NCI-H2081 (cell line): ENCODE measurements at regions not wholly inside any gene's neighbourhood (a gene's known extent, or its start where the extent isn't known, plus 50 kb on each side); places are given as distances from the start of the nearest gene placed in this dataset.

ENCODE experiments used
- DNase-seq, 2 experiments: peaks; one replicate each; lab custom pipeline; 2025; lab: John Stamatoyannopoulos, UW

DNA sequence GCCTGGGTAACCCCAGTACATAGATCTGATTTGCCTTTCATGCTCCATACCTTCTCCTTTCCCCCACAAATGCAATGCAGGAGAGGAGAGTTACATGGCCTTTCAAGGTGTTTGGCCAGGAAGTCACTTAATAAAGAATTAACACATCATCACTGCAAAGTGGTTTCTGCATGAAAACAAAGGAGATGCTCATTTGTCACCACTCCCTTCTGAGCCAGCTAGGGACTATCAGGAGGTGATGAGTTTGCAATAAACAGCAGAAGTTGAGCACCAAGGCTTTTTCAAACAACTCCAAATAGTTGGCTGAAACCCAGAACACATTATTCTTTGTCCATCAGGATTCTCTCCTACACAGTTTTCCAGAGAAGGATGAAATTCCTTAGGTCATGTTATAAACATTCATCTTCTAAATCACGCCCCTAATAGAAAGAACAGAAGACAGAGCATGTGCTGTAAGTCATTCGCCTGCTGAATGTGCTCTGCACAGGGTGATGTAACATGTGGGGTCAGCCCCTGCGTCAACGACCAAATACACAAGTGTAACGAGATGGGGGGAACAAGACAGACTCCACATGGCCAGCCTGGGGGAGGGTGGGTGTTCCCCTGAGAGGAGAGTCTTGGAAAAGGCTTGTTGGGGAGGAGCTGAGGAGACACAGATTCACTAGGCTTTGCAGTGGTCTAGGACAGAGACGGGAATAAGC is 87.3 kb upstream of the RMDN2 start:
- no peak for DNase-seq

DNA sequence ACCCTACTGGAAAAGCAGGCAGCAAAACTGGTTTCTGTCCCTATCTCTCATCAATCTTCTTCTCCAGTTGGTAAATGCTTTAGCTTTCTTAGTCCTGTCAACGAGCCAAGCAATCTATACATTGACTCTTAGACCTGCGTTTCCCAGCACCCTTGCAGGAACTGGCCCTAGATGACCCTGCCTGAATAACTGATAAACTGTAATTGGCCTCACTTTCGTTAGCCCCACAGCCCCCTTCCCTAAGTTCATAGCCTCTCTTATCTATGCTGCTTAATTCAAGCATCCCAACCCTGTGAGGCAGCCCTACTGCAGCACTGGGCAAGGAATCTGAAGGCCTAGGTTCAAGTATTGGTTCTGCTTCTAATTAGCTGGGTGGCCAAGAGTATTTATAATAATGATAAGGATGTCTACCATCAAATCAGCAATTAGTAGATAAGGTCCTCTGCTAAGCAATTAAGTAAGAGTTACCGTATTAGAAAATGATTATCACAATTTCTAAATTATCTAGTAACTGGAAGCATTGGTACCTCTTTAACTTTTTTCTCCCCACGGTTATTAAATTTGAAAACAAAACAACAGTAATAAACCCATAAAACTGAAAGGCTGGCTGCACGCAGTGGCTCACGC is 86.4 kb upstream of the RMDN2 start:
- no peak for DNase-seq

DNA sequence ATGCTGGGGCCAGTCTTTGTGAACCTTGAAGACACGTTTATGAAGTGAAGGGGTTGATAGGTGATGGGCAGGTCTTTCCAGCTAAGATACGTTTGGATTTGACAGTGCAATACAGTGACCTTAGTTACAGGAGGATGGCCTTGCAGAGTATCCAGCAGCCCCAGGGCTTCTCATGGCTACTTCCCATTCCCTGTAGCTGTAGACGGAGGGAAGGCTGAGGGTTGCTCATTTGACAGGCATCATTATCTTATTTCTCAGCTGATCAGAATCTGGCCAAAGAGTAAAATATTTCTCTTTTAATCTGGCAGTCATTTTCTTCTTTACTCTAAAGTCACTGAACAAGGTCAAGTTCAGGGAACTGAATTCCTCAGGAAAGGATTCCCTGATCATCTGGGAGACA is 85.1 kb upstream of the RMDN2 start:
- no peak for DNase-seq

DNA sequence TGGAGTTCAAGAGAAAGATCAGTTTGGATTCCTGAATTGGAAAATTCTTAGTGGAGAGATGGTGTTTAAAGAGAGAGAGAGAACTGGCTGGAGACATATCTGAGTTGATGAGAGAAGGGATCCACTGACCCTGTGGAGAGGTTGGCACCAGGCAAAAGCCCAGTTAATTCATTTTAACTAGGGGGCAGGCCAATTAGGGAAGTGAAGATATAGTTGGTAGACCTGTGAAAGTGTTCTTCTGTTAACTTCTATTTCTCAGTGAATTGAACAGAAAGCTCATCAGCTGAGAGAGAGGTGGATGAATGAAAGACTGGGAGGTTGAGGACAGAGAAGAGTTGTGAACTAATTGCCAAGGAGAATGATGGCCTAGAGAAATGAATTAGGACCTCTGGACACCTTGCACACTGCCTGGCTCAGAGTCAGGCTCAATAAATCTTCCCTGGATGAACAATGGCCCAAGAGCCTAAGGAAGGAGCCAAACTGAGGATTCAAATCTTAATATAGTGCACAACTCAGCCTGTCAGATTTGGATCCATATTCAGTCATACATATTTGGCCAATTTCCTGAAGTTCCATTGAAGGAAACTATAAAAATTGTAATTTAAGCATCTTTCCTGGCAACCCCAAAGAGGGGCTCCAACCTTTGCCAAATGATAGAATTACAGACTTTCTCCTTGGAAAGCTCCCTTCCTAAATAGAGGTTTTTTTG is 82.2 kb upstream of the RMDN2 start:
- DNase-seq = no peak

DNA sequence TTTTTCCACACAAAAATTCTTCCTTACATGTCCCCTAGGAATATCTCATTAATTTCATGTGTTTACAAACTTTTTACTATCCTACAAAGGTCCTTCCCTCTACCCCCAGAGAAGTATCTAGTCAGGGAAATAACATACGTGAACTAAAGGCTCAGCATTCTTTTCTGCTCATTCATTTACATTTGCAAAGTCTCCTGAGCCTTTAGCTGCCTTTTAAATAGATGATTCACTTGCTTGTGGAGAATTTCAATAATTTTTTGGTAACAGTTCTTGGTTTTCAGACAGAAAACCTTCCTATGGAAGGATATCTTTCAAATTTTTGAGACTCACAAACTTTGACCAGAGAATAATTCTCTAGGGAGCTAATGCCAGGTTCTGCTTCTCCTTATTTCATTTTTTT is 81.5 kb upstream of the RMDN2 start:
- no peak for DNase-seq

DNA sequence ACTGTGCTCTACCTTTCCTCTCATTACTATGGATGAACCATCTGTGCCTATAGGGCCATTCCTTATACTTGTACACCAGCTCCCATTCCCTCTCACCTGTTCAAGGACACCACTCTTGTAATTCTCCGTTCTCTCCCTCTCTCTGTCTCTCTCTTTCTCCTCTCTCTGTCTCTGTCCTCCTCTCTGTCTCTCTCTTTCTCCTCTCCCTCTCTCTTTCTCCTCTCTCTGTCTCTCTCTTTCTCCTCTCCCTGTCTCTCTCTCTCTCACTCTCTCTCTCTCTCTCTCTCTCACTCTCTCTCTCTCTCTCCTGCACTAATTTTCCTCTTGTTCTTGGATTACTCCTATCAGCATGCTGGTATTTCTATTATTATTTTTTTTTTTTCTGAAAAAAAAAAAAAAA is 78.9 kb upstream of the RMDN2 start:
- DNase-seq = no peak

DNA sequence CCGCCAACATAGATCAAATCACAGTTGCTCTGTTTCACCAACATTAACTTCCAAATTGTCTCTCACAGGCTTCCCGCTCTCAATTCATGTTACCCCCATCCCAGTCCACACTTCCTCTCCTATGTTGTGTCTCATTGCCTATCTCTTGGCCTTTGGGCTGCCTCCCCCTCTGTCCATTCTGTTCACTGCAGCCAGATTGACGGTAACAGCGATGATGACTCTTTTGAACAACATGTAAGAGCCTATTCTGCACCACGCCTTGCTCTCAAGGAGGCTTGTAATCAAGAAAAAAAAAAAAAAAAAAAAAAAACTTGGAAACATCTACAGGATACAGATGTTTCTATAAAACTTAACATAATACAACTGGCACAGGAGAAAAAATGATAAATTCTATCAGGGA is 77.3 kb upstream of the RMDN2 start:
- no peak for DNase-seq

DNA sequence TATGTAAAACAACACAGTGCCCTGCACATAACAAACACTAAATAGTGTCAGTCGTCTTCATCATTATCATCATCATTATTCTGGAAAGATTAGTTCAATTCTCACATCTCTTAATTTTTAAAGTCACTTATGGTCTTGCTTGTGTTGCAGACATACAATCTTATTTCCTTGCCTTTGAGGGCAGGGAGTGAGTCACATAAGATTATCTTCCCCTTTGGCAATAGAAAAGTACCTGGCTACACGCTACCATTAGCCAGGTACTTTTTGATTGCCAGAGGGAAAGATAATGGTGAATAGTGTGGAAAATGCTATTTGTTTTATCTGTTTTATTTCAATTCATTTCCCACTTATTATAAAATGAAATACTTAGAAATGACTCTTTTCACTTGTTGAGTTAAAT is 76.6 kb upstream of the RMDN2 start:
- no peak for DNase-seq

DNA sequence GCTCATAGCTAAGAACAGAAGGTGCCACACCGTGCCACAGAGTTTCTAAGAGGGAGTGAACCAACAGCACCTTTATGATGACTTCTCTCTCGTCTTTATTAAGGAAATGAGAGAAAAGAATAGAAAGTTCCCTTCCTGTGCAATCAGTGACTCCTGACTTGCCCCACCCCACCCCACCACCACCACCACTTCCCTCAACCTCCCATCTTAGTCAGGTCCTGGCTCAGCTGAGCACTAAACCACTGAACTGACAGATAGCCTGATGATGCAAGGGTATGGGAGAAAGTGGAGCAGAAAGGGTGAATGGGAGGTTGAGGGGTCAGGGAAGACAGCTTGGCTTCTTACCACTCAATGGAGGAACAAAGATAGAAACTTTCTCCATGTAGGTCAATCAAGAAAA is 75.2 kb upstream of the RMDN2 start:
- no peak for DNase-seq

DNA sequence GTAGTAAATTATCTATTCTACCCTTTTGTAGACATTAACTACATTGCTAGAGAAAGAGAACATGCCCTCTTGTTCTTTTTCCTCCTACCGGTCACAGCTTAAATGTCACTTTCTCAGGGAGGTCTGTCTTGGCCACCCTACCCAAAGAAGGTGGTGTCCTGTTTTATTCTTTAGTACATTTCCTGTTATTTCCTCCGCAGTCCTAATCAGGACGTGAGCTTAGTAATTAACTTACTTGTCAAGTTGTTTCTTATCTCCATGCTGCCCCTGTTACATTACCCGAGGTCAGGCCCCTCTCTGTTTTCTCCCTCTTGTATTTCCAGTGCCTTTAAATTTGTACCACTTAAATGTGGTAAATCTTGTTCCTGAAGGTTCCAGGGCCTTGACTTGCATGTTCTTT is 73.7 kb upstream of the RMDN2 start:
- DNase-seq = no peak

DNA sequence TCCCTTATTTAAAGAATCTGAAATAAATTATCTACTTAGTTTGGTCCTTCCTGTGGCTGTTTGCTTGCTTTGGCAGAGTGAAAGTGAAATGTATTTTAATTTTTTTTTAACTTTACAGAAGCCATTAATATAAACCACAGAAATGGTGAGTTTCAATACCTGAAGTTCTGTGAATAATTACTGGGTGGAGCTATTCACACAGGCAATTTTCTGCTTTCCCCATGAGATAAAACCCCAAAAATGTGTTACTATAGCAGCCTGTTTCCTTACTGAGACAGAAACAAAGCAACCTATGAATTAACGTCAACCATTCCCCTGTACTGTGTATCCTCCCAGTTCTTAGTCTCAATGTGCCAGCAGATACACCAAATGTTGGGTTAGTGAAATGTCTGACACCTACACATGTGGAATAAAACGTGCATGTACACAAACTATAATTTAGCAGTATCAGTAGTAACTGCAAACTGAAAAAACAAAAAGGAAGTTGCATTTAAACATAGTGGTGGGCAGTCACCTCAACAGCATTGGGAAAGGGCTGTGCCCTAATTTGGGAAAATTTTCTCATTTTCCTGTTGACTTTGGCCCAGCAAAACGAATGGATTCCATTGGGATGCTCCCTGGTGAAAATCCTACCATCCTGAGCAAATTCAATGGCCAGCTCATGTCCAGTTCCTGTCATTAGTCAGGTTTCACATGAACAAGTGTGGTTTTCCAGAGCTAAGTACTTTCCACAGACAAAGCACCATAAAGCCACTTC is 73.1 kb upstream of the RMDN2 start:
- no peak for DNase-seq

DNA sequence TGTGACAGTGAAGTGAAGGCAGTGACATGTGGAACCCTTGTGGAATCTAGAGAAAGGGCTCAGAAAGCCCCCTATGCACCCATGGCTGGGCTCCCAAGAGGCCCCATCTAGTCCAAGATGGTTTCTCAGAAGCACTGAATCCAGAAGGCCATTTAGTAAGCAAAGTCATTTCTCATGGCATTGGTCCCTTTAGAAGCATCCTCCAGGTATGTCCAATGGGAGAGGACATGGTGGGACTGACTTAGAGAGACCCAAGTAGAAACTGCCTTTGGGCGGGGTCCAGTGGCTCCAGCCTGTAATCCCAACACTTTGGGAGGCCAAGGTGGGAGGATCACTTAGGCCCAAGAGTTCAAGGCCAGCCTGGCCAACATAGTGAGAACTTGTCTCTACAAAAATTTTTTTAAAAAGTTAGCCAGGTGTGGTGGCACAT is 72.5 kb upstream of the RMDN2 start:
- no peak for DNase-seq

DNA sequence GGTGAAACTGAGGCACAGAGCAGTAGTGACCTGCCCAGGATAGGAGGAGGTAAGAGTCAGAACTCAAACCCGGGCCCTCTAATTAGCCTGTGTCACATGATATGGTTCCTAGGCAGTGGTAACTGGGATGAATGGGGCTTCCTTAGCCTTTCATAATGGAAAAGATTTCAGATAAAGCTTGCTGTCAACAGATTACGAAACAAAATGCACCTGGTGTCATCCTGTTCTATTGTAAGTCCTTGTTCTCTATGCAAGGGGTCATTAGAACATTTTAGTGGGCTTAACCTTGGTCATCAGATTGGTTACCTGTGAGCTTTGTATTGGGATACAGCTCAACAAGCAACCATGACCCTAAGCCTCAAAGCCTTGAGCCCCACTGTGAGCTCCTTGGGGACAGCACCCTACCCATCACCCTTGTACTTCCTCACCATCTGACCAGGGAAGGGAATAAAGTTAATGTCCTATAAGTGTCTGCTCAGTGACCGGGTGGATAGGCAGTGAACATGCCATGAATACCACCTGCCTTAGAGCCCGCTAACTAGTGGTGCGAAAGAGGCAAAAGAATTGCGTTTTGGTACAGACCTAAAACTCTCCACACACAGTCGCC is 70.3 kb upstream of the RMDN2 start:
- no peak for DNase-seq

DNA sequence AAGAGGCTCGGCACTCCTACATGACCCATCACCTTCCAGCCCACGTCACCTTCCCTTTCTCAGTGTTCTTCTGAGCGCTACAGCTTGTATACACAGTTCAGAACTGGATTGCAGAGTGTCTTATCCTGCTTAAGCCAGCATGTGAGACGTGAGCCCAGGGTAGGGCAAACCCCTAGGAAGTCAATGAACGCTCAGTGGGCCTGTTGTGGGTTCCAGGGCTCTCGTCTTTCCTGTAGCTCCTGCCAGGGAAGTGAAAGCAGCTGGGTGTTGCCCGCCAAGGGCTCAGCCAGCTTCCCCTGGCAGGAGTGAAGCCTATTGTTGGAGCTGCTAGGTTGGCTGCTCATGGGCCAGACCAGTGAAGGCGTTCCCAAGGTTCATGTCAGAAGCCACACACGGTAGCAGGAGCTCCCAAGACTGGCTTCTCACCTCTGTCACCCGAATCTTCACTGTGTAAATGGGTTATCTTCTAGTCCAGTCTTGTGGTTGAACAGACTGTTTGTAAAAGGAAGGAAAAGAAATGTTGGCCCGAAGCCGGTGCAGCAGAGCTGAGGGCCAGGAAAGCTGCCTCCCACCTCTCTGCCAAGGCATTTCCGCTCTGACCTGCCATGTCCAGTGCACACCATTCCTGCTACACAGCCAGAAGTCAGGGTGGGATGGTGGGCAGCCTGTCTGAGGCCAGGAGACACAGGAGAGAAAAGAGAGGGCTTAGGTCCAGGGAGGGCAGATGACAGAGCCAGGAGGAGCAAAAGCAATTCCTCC is 69.6 kb upstream of the RMDN2 start:
- DNase-seq = no peak

DNA sequence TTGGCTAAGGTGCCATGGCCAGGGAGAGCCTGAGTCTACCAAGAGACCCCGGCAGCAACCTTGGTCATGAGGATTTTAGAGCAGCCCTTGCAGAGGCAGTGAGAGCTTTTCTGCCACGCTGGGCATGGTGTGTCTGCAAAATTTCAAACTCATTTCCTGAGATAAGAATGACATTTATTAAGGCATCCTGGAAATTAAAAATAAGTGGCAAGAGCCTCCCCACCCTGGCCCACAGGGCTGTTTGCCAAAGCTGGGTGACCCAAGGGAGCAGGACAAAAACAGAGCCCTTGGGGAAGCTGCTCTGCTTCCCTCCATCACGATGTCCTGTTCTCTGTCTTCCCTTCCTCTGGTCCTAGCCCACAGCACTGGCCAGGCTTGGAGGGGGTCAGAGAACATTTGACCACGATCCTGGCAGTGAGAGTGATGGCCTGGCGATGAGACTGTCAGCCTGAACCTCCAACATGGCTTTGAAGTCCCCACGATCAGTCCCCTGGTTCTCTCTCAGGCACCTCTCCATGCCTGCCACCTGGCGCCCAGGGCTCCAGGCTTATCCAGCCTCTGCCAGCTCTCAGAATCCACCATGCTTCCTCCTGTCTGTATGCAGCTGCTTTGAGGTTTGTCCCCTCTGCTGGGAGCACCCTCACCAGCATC is 68.9 kb upstream of the RMDN2 start:
- DNase-seq = no peak

DNA sequence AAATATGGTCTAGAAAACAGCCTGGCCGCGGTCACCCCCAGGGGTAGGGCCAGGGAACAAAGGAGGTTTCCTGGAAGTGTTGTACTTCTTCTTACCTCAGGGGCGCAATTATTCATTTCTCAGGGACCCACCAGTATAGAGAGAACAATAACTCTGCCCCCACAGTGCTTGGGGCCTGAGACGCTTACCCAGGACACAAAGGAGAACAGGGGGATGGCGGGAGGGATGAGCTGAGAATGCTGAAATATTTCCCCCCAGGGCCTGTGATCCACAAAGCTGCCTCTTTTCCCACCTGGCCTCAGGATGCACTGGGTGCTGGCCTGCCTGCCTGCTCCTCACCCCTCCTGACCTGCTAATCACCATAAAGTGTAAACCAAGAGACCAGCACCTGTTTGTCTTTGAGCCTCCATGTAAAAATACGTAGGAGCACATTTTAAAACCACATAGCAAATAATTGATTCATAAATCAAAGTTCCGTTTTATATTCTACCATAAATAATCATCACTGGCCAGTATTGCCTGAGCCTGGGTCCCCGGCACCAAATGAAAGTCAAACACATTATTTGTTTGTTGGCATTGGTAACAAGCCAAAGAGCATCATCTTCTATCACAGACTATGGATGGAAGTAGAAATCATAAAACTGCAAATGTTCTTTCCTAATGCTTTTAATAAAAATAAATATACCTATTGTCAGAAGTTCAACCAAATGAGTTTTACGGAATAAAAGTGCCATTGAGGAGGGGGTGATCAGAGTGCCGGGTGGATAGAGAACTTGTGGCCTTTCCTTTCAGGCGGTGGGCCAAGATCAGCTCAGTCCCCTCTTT is 67.3 kb upstream of the RMDN2 start:
- DNase-seq = peak in 1 of 2 experiments; percentile 14

DNA sequence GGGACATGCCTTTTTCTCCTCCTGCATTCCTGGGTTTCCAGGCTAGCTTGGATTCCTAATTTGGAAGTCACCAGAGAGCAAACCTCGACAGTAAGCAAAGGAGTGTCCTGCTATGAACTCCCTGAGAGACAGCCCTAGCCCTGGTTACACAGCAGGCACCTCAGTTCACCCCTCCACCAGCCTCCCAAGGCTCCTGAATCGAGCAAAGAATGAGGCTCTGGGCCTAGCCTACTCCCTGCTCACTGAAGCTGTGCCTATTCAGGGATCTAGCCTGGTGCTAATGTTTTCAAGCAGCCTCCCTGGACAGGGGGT is 66.7 kb upstream of the RMDN2 start:
- no peak for DNase-seq

DNA sequence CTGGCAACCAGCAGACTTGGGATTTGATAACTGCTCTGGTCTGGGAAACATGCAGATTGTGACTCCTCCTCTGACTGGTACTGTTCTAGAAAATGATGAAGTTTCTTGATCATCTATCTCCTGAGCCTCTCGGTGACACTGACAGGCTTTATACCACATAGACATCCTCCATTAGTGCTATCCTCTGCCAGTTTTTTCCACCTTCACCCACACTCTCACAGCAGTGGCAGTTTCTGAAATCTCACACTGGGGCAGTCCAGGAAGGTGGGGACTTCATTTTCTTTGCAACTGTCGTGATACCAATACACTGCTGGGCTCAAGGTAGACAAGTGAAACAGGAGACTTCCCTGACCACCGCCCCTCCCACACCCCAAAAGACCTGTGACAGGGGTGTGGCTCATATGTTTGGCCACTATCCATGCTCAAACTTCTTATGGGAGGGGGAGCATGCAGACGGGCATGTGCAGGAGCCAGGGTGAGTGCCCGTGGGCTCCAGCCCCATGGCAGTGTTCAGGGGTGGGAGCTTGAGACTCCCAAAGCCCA is 66.3 kb upstream of the RMDN2 start:
- DNase-seq = no peak

DNA sequence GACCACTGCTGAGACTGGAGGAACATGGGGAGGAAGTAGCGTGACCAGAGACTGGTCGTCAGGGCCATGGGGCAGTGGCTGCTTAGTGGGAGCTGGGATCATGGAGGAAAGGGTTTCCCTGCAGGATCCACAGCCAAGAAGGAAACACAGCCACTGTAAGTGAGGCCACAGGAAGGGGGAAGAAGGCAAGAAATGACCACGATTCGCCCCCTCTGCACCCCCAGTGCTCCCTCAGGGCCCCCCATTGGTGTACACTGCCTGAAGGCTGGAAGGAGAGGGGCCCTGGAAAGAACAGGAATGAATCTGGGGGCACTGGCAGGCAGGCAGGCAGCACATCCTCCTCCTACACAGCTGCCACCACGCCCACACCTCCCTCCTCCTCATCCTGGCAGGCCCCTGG is 62.5 kb upstream of the RMDN2 start:
- DNase-seq = no peak

DNA sequence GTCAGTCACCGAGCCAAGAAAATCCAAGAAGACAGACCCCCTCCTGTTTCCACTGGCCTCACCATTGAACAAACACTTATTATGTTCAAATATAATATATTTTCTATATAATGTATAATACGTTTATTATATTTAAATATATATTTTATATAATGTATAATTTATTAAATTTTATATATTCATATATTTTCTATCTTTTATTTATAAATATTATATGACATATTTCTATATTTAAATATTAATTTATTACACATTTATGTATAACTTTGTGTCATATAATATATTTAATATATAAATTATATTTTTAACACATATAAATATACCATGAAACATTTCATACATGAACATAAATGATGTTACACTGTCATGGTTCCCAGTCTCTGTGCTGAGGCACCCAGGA is 60.9 kb upstream of the RMDN2 start:
- DNase-seq = no peak
